PC-3 (cell line): ENCODE measurements at regions not wholly inside any gene's neighbourhood (a gene's known extent, or its start where the extent isn't known, plus 50 kb on each side); places are given as distances from the start of the nearest gene placed in this dataset.

Experiments used
- CTCF ChIP-seq: fragments of 300-600 bp; sonication (generic); conservative IDR thresholded peaks from 2 replicates; pipeline ENCODE4 v1.5.1; 2017; ENCODE audit warnings: antibody characterized with exemption, low read depth, mild to moderate bottlenecking, low read length
- EZH2 ChIP-seq: fragments of 300-600 bp; sonication (generic); IDR thresholded peaks from one replicate; pipeline ENCODE4 v1.6.1; 2017; ENCODE audit warnings: antibody characterized with exemption, mild to moderate bottlenecking, low read length; ENCODE audit not compliant: unreplicated experiment
- EZH2phosphoT487 ChIP-seq: fragments of 300-600 bp; sonication (generic); IDR thresholded peaks from 2 replicates; pipeline ENCODE4 v1.6.1; 2018; ENCODE audit warnings: mild to moderate bottlenecking, antibody characterized with exemption, low read length, borderline replicate concordance

- TF ChIP-seq CTCF (no peak), EZH2 (no peak), EZH2phosphoT487 (no peak)
Measured at GRCh38 chr4:107255114-107255513, 219.0 kb upstream of the DKK2 start.
